Pancreas (tissue), 10 donors: ENCODE measurements at regions not wholly inside any gene's neighbourhood (a gene's known extent, or its start where the extent isn't known, plus 50 kb on each side); places are given as distances from the start of the nearest gene placed in this dataset.
A peak's percentile ranks its signal among the peaks of the same experiment; 100 is the strongest.

Experiments used
- ATAC-seq, 4 donors: fragments of 200-7000 bp; cut with Tn5 transposase; one replicate each; pipeline versions ENCODE4 v1.8.0 to v1.9.1; 2020; ENCODE audit warnings: mild to moderate bottlenecking in 4 of 4, moderate library complexity in 4 of 4
- DNase-seq, 6 donors: peaks; one replicate each; pipeline ENCODE4 v3.0.0-alpha.2; 2020
- FAIRE-seq: peaks from 2 replicates; lab custom pipeline; 2012; peaks lifted over from hg19 to GRCh38; lab: Jason Lieb, UNC
- H3K27ac ChIP-seq, 4 donors: fragments of 200-600 bp; sonication (generic); 1 replicate in 3 of 4; 2 replicates in 1 of 4; pipeline versions ENCODE4 v1.5.0 to v1.8.0; 2020
- H3K27me3 ChIP-seq, 4 donors: fragments of 200-600 bp; one replicate each; pipeline ENCODE4 v1.8.0; 2021
- H3K36me3 ChIP-seq, 3 donors: fragments of 200-600 bp; sonication (generic) in 1 of 3; one replicate each; pipeline versions ENCODE4 v1.5.0 to v1.8.0; 2020 to 2021
- H3K4me1 ChIP-seq, 3 donors: fragments of 200-600 bp; one replicate each; pipeline ENCODE4 v1.8.0; 2021
- H3K4me3 ChIP-seq, 4 donors: fragments of 200-600 bp; sonication (generic) in 2 of 4; one replicate each; pipeline versions ENCODE4 v1.5.0 to v1.8.0; 2020 to 2021
- H3K9me3 ChIP-seq, 4 donors: fragments of 200-600 bp; one replicate each; pipeline ENCODE4 v1.8.0; 2021
- WGBS, 2 donors: extraction: QIAGEN DNeasy Blood & Tissue Kit; methylation state at CpG; one replicate each; pipeline ENCODE4 v1.1.7; 2013; 5-methylcytosine and 5-hydroxymethylcytosine counted together
- intact Hi-C, 3 donors: fragments of 100-400 bp; cut with DNase I; formaldehyde crosslinking; loops; one replicate each; pipeline versions ENCODE4 v1.11.1 to v1.14.2; 2022
- TF ChIP-seq, protein P1 (sequence below), 4 donors: fragments of 200-600 bp; sonication (generic) in 3 of 4; IDR thresholded peaks; one replicate each; pipeline versions ENCODE4 v1.5.0 to v1.8.0; 2021; ENCODE audit warnings: antibody characterized with exemption in 4 of 4
- donor health status: healthy with polysubstance abuse.
- donor health status: DM: no; HTN: no; CAD: no; lungs with moderate emphysema.
- donor health status: DM: no; HTN: no; CAD: no.
- donor health status: control.
- donor health status: control.
- donor health status: Bipolar disorder and iron deficiency.
- donor health status: DM: yes; HTN: yes; CAD: no.
- donor health status: DM: no; HTN: no; CAD: no.
- donor health status: DM: no; HTN: no; CAD: no.
- donor health status: DM: yes; HTN: yes; CAD: no.

DNA sequence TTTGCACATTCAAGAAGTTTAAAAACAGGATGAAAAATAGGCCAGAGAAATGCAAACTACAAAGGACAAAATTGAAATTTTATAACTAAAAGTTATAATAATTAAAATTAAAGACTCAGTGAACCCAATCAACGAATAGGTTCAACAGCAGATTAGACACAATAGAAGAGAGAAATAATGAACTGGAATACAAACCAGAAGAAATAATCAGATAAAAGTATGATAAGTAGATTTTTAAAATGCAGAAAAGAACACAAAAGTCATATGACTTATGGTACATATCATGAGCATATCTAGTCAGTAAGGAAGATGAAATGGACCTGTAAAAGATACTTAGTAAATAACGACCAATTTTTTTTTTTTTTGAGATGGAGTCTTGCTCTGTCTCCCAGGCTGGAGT lies 108.1 kb upstream of the COG2 start:
- no peak for FAIRE-seq
- H3K4me3 ChIP-seq: no peak overlapping the region
- ATAC-seq: no peak

DNA sequence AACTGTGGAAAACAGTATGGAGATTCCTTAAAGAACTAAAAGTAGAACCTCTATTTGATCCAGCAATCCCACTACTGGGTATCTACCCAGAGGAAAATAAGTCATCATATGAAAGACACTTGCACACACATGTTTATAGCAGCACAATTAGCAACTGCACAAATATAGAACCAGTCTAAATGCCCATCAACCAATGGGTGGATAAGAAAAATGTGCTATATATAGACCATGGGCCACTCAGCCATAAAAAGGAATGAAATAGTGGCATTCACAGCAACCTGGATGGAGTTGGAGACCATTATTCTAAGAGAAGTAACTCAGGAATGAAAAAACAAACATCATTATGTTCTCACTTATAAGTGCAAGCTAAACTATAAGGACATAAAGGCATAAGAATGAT lies 105.0 kb upstream of the PGBD5 start:
- Histone ChIP-seq H3K36me3 (no peaks in the 10 kb centered on the region), H3K9me3 (no peaks in the 10 kb centered on the region), H3K27ac (no peak overlapping the region), H3K4me1 (no peaks in the 10 kb centered on the region), H3K4me3 (no peak overlapping the region), H3K27me3 (no peaks in the 10 kb centered on the region)
- TF ChIP-seq, protein P1, sequence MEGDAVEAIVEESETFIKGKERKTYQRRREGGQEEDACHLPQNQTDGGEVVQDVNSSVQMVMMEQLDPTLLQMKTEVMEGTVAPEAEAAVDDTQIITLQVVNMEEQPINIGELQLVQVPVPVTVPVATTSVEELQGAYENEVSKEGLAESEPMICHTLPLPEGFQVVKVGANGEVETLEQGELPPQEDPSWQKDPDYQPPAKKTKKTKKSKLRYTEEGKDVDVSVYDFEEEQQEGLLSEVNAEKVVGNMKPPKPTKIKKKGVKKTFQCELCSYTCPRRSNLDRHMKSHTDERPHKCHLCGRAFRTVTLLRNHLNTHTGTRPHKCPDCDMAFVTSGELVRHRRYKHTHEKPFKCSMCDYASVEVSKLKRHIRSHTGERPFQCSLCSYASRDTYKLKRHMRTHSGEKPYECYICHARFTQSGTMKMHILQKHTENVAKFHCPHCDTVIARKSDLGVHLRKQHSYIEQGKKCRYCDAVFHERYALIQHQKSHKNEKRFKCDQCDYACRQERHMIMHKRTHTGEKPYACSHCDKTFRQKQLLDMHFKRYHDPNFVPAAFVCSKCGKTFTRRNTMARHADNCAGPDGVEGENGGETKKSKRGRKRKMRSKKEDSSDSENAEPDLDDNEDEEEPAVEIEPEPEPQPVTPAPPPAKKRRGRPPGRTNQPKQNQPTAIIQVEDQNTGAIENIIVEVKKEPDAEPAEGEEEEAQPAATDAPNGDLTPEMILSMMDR (IDR thresholded peaks at IDR 0.05): no peak
- DNase-seq (no peak), ATAC-seq (no peak), FAIRE-seq (no peak)
- intact Hi-C loops: no loop called here

More for the DNA sequence above, 108.1 kb upstream of the COG2 start:
- Histone ChIP-seq H3K9me3 (no peaks in the 10 kb centered on the region), H3K4me1 (no peaks in the 10 kb centered on the region), H3K27me3 (no peaks in the 10 kb centered on the region), H3K27ac (no peak overlapping the region), H3K36me3 (no peaks in the 10 kb centered on the region)
- intact Hi-C loops: no loop called here
- TF ChIP-seq, protein P1 (IDR thresholded peaks at IDR 0.05): no peak
- no peak for DNase-seq
- WGBS, 2 donors: 75 to 81% methylated on average over 2 of the region's 2 CpGs

DNA sequence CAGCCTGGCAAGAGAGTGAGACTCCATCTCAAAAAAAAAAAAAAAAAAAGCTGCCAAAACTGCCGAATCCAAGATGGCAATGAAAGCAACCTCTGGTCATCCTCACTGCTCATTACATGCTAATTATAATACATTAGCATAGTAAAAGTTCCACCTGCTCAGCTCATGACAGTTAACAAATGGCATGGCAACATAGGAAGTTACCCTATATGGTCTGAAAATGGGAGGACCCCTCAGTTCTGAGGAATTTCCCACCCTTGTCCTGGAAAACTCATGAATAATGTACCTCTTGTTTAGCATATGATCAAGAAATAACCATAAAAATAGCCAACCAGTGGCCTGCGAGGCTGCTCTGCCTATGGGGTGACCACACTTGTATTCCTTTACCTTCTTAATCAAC lies 93.1 kb upstream of the PGBD5 start:
- TF ChIP-seq, protein P1 (IDR thresholded peaks at IDR 0.05): no peak
- intact Hi-C loops: no loop called here
- Histone ChIP-seq H3K9me3 (no peaks in the 10 kb centered on the region), H3K27me3 (no peaks in the 10 kb centered on the region), H3K4me3 (no peak overlapping the region), H3K36me3 (no peaks in the 10 kb centered on the region), H3K27ac (no peak overlapping the region), H3K4me1 (peaks cover 0 to 4% (median 0%) of the 10 kb centered on the region in 3 donors)
- FAIRE-seq: no peak
- WGBS, 2 donors: 95 to 98% methylated on average over 2 of the region's 2 CpGs
- no peak for DNase-seq
- ATAC-seq: no peak

DNA sequence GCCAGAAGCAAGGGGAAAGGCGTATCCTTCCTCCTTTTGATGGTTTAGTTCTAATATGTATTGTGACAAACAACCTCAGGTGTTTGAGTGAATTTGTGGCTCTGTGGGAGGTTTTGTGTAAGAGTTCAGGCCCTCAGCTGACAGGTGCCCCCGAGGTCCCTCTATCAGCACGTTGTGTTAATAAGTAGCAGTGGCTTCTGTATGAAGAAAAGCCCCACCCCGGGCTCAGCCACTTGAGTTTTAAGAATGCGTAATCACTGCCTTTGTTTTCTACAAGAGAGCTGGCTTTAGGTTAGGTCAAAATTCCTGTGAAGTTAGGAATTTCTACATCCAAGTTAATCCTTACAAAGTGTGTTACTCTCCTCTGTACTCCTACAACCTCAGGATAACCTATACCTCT lies 92.4 kb upstream of the PGBD5 start:
- no peak overlapping the region for H3K4me3 ChIP-seq
- H3K9me3 ChIP-seq: no peaks in the 10 kb centered on the region
- no peak for ATAC-seq
- DNase-seq: no peak
- no peaks in the 10 kb centered on the region for H3K27me3 ChIP-seq
- TF ChIP-seq, protein P1 (IDR thresholded peaks at IDR 0.05): no peak
- H3K4me1 ChIP-seq: peaks cover 0 to 4% (median 0%) of the 10 kb centered on the region in 3 donors
- H3K27ac ChIP-seq: no peak overlapping the region
- intact Hi-C loops: no loop called here
- no peaks in the 10 kb centered on the region for H3K36me3 ChIP-seq
- 74 to 80% methylated on average over 5 of the region's 5 CpGs for WGBS, 2 donors
- no peak for FAIRE-seq

DNA sequence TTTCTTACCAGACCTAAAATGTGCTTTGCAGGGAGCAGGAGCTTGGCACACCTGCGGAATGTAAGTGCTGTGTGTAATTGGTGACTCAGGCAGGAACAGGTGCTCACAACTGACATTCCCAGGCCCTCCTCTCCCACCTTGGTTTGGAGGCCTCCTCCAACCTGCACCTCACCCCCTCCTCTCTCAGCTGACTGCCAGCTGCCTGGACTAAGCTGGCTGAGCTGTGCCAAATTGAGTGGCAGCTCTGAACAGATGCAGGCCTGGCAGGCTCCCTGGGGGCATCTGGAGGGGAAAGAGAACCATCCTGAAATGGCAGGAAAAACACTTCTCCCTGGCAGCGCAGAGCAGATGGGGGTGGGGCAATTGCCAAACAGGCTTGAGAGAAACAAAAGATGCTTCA lies 91.7 kb upstream of the PGBD5 start:
- FAIRE-seq (no peak), DNase-seq (peak in 5 of 6 donors; percentile 58 to 84 (median 69)), ATAC-seq (peak; percentile 32 to 91 (median 84))
- WGBS, 2 donors: 64 to 71% methylated on average over 2 of the region's 2 CpGs
- intact Hi-C loops: no loop called here
- no peak overlapping the region for H3K4me3 ChIP-seq
- H3K36me3 ChIP-seq: no peaks in the 10 kb centered on the region
- H3K27me3 ChIP-seq: no peaks in the 10 kb centered on the region
- TF ChIP-seq, protein P1 (IDR thresholded peaks at IDR 0.05): no peak
- H3K27ac ChIP-seq: no peak overlapping the region
- H3K4me1 ChIP-seq: peaks cover 0 to 4% (median 0%) of the 10 kb centered on the region in 3 donors
- no peaks in the 10 kb centered on the region for H3K9me3 ChIP-seq
